Sigmoid colon (tissue), 3 donors: ENCODE measurements at regions not wholly inside any gene's neighbourhood (a gene's known extent, or its start where the extent isn't known, plus 50 kb on each side); places are given as distances from the start of the nearest gene placed in this dataset.

Experiments
- POLR2A ChIP-seq, 2 donors: fragments of 450-650 bp; IDR thresholded peaks; one replicate each; pipeline ENCODE4 v1.6.1; 2016; ENCODE audit warnings: antibody characterized with exemption in 2 of 2, mild to moderate bottlenecking in 2 of 2, moderate library complexity in 2 of 2
- TF ChIP-seq, protein P1 (sequence below), 4 experiments: fragments of 450-650 bp in 3 of 4; fragments of 200-600 bp in 1 of 4; IDR thresholded peaks; one replicate each; pipeline ENCODE4 v1.5.1; 2016 to 2019; ENCODE audit warnings: antibody characterized with exemption in 4 of 4, mild to moderate bottlenecking in 3 of 4, moderate library complexity in 2 of 4

DNA sequence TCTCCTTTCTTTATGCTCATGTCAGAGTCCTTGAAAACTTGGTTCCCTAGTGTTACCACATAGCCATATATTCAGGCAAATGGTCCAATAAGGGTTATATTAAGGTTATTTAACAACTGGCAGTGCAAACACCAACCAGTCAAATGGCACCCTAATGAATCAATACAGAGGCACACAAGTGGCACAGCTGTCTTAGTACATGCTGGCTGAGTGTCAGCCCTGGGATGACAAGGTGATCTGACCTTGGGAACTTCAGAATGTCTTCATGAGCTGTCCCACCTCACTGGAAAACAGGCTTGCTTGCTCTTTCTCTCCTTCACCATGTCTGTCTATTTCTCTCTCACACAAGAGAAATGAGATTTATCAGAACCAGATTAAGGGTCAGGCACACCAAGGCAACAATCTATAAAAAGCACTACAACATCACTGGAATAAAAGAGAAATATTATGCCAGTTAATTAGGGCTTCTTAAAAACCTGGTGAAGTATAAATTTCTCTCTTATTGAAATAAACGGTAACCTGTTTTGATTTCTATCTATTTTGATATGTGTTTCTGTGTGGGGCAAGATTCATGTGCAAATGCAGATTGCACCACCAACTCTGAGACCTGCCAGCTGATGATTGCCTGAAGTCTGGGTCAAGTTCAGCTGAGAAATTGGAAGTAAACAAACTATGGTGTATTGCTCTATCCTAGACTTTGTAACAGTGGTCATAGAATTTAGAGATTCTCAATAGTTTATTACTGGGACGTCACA lies 140.7 kb downstream of the SREK1 start:
- no peak for TF ChIP-seq POLR2A (IDR thresholded peaks at IDR 0.05)
- TF ChIP-seq, protein P1, sequence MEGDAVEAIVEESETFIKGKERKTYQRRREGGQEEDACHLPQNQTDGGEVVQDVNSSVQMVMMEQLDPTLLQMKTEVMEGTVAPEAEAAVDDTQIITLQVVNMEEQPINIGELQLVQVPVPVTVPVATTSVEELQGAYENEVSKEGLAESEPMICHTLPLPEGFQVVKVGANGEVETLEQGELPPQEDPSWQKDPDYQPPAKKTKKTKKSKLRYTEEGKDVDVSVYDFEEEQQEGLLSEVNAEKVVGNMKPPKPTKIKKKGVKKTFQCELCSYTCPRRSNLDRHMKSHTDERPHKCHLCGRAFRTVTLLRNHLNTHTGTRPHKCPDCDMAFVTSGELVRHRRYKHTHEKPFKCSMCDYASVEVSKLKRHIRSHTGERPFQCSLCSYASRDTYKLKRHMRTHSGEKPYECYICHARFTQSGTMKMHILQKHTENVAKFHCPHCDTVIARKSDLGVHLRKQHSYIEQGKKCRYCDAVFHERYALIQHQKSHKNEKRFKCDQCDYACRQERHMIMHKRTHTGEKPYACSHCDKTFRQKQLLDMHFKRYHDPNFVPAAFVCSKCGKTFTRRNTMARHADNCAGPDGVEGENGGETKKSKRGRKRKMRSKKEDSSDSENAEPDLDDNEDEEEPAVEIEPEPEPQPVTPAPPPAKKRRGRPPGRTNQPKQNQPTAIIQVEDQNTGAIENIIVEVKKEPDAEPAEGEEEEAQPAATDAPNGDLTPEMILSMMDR (IDR thresholded peaks at IDR 0.05), result no peak
